Upper lobe of left lung (tissue), 6 donors: ENCODE measurements at regions not wholly inside any gene's neighbourhood (a gene's known extent, or its start where the extent isn't known, plus 50 kb on each side); places are given as distances from the start of the nearest gene placed in this dataset.

Source experiments
- ATAC-seq, 2 donors: fragments of 200-7000 bp; cut with Tn5 transposase; one replicate each; pipeline ENCODE4 v1.9.1; 2022; ENCODE audit warnings: mild to moderate bottlenecking in 2 of 2, moderate library complexity in 2 of 2; ENCODE audit not compliant: low FRiP score in 2 of 2
- DNase-seq, 2 donors: peaks; one replicate each; pipeline ENCODE4 v3.0.0-alpha.2; 2019 to 2020
- H3K27ac ChIP-seq, 4 donors: fragments of 200-600 bp; sonication (generic); one replicate each; pipeline ENCODE4 v1.5.1; 2016 to 2019
- H3K27me3 ChIP-seq, 4 donors: fragments of 200-600 bp; sonication (generic); one replicate each; pipeline ENCODE4 v1.5.1; 2017 to 2019
- H3K36me3 ChIP-seq, 4 donors: fragments of 200-600 bp; sonication (generic); one replicate each; pipeline ENCODE4 v1.5.1; 2016 to 2019
- H3K4me1 ChIP-seq, 4 donors: fragments of 200-600 bp; sonication (generic); one replicate each; pipeline ENCODE4 v1.5.1; 2018 to 2019
- H3K4me3 ChIP-seq, 4 donors: fragments of 200-600 bp; sonication (generic); one replicate each; pipeline ENCODE4 v1.5.1; 2017 to 2019; ENCODE audit warnings: mild to moderate bottlenecking in 2 of 4, moderate library complexity in 1 of 4
- H3K9me3 ChIP-seq, 4 donors: fragments of 200-600 bp; sonication (generic); one replicate each; pipeline ENCODE4 v1.5.1; 2018 to 2019
- CTCF ChIP-seq, 6 experiments: fragments of 450-650 bp in 4 of 6; fragments of 200-600 bp in 2 of 6; sonication (generic) in 2 of 6; IDR thresholded peaks; one replicate each; pipeline ENCODE4 v1.5.1; 2016 to 2019; ENCODE audit warnings: antibody characterized with exemption in 6 of 6
- EP300 ChIP-seq, 4 donors: sonication (generic); formaldehyde crosslinking; IDR thresholded peaks; one replicate each; pipeline ENCODE4 v1.5.1; 2017; ENCODE audit warnings: antibody characterized with exemption in 4 of 4, control low read depth in 2 of 4
- POLR2A ChIP-seq, 4 donors: fragments of 450-650 bp; IDR thresholded peaks; one replicate each; pipeline ENCODE4 v1.5.1; 2016 to 2017; ENCODE audit warnings: antibody characterized with exemption in 4 of 4, mild to moderate bottlenecking in 2 of 4
- POLR2AphosphoS5 ChIP-seq, 2 donors: sonication (generic); formaldehyde crosslinking; IDR thresholded peaks; one replicate each; pipeline ENCODE4 v1.5.1; 2017; ENCODE audit warnings: antibody characterized with exemption in 2 of 2
- WGBS, 2 donors: methylation state at CpG; one replicate each; pipeline ENCODE4 v1.1.5; 2017 to 2018; 5-methylcytosine and 5-hydroxymethylcytosine counted together
- donor health status: DM: no; HTN: no; CAD: no; lungs with moderate emphysema.
- donor health status: DM: no; HTN: yes; CAD: no; lungs with severe emphysema.

GRCh38 chr6:16058201-16058928, 70.5 kb upstream of the MYLIP start:
- Histone ChIP-seq H3K4me3 (no peak overlapping the region), H3K4me1 (no peaks in the 10 kb centered on the region), H3K9me3 (no peaks in the 10 kb centered on the region), H3K27ac (no peak overlapping the region), H3K27me3 (no peaks in the 10 kb centered on the region), H3K36me3 (no peaks in the 10 kb centered on the region)
- TF ChIP-seq EP300 (IDR thresholded peaks at IDR 0.05) (no peak), POLR2A (IDR thresholded peaks at IDR 0.05) (no peak), CTCF (IDR thresholded peaks at IDR 0.05) (no peak), POLR2AphosphoS5 (IDR thresholded peaks at IDR 0.05) (no peak)
- ATAC-seq (no peak), DNase-seq (no peak)
- WGBS, 2 donors: 86 to 88% methylated on average over 6 of the region's 6 CpGs

GRCh38 chr6:16057446-16057845, 71.4 kb upstream of the MYLIP start:
- no peak for ATAC-seq

GRCh38 chr6:16056263-16056870, 72.5 kb upstream of the MYLIP start:
- Histone ChIP-seq H3K27ac (no peak overlapping the region), H3K27me3 (no peaks in the 10 kb centered on the region), H3K4me3 (no peak overlapping the region), H3K9me3 (no peaks in the 10 kb centered on the region), H3K4me1 (no peaks in the 10 kb centered on the region), H3K36me3 (no peaks in the 10 kb centered on the region)
- ATAC-seq (no peak), DNase-seq (no peak)
- WGBS, 2 donors: 92 to 96% methylated on average over 6 of the region's 6 CpGs
- TF ChIP-seq CTCF (IDR thresholded peaks at IDR 0.05): no peak
- TF ChIP-seq EP300 (IDR thresholded peaks at IDR 0.05): no peak
- TF ChIP-seq POLR2AphosphoS5 (IDR thresholded peaks at IDR 0.05): no peak
- TF ChIP-seq POLR2A (IDR thresholded peaks at IDR 0.05): no peak

More at GRCh38 chr6:16057446-16057845, 71.4 kb upstream of the MYLIP start:
- no peaks in the 10 kb centered on the region for H3K4me1 ChIP-seq
- H3K27ac ChIP-seq: no peak overlapping the region
- 86 to 89% methylated on average over 6 of the region's 6 CpGs for WGBS, 2 donors
- no peak overlapping the region for H3K4me3 ChIP-seq
- no peaks in the 10 kb centered on the region for H3K27me3 ChIP-seq
- TF ChIP-seq EP300 (IDR thresholded peaks at IDR 0.05) (no peak), CTCF (IDR thresholded peaks at IDR 0.05) (no peak), POLR2A (IDR thresholded peaks at IDR 0.05) (no peak), POLR2AphosphoS5 (IDR thresholded peaks at IDR 0.05) (no peak)
- DNase-seq: no peak
- no peaks in the 10 kb centered on the region for H3K36me3 ChIP-seq
- H3K9me3 ChIP-seq: no peaks in the 10 kb centered on the region

- ATAC-seq (no peak), DNase-seq (no peak)
- no peaks in the 10 kb centered on the region for H3K36me3 ChIP-seq
- H3K4me1 ChIP-seq: no peaks in the 10 kb centered on the region
- H3K27me3 ChIP-seq: no peaks in the 10 kb centered on the region
- no peak overlapping the region for H3K4me3 ChIP-seq
- 91 to 95% methylated on average over 4 of the region's 4 CpGs for WGBS, 2 donors
- TF ChIP-seq CTCF (IDR thresholded peaks at IDR 0.05): no peak
- TF ChIP-seq POLR2AphosphoS5 (IDR thresholded peaks at IDR 0.05): no peak
- no peak for TF ChIP-seq EP300 (IDR thresholded peaks at IDR 0.05)
- no peak for TF ChIP-seq POLR2A (IDR thresholded peaks at IDR 0.05)
- no peaks in the 10 kb centered on the region for H3K9me3 ChIP-seq
- H3K27ac ChIP-seq: no peak overlapping the region
These were observed 73.0 kb upstream of the MYLIP start for GRCh38 chr6:16055852-16056251.

- no peak for DNase-seq
- Histone ChIP-seq H3K36me3 (no peaks in the 10 kb centered on the region), H3K4me1 (no peaks in the 10 kb centered on the region), H3K27me3 (no peaks in the 10 kb centered on the region), H3K27ac (no peak overlapping the region), H3K9me3 (no peaks in the 10 kb centered on the region), H3K4me3 (no peak overlapping the region)
- no peak for ATAC-seq
- TF ChIP-seq EP300 (IDR thresholded peaks at IDR 0.05) (no peak), POLR2AphosphoS5 (IDR thresholded peaks at IDR 0.05) (no peak), POLR2A (IDR thresholded peaks at IDR 0.05) (no peak), CTCF (IDR thresholded peaks at IDR 0.05) (no peak)
These were observed 79.7 kb upstream of the MYLIP start for GRCh38 chr6:16049168-16049567.
